Glutamatergic neuron (in vitro differentiated cells): ENCODE measurements at regions not wholly inside any gene's neighbourhood (a gene's known extent, or its start where the extent isn't known, plus 50 kb on each side); places are given as distances from the start of the nearest gene placed in this dataset.

Experiments
- DNase-seq: peaks from one replicate; pipeline ENCODE4 v3.0.0; 2022
- H3K27ac Mint-ChIP-seq: one replicate; pipeline ENCODE4 v1.8.0; 2020; ENCODE audit warnings: mild to moderate bottlenecking, mixed read lengths, inconsistent platforms; ENCODE audit not compliant: unreplicated experiment
- H3K27me3 Mint-ChIP-seq: one replicate; pipeline ENCODE4 v1.8.0; 2020; ENCODE audit warnings: mild to moderate bottlenecking, moderate library complexity, mixed read lengths, inconsistent platforms; ENCODE audit not compliant: unreplicated experiment
- H3K36me3 Mint-ChIP-seq: one replicate; pipeline ENCODE4 v1.8.0; 2020; ENCODE audit warnings: mild to moderate bottlenecking, mixed read lengths, inconsistent platforms; ENCODE audit not compliant: unreplicated experiment
- H3K4me1 Mint-ChIP-seq: one replicate; pipeline ENCODE4 v1.8.0; 2020; ENCODE audit warnings: mild to moderate bottlenecking, low read depth, mixed read lengths, inconsistent platforms; ENCODE audit not compliant: unreplicated experiment
- H3K4me3 Mint-ChIP-seq: one replicate; pipeline ENCODE4 v1.8.0; 2020; ENCODE audit warnings: mild to moderate bottlenecking, mixed read lengths, inconsistent platforms; ENCODE audit not compliant: unreplicated experiment
- H3K9me3 Mint-ChIP-seq: one replicate; pipeline ENCODE4 v1.8.0; 2020; ENCODE audit warnings: mild to moderate bottlenecking, moderate library complexity, mixed read lengths, inconsistent platforms; ENCODE audit not compliant: unreplicated experiment
- TF ChIP-seq, protein P1 (sequence below): fragments of 200-600 bp; sonication (generic); IDR thresholded peaks from one replicate; pipeline ENCODE4 v1.5.0; 2021; ENCODE audit not compliant: partially characterized antibody, unreplicated experiment

DNA sequence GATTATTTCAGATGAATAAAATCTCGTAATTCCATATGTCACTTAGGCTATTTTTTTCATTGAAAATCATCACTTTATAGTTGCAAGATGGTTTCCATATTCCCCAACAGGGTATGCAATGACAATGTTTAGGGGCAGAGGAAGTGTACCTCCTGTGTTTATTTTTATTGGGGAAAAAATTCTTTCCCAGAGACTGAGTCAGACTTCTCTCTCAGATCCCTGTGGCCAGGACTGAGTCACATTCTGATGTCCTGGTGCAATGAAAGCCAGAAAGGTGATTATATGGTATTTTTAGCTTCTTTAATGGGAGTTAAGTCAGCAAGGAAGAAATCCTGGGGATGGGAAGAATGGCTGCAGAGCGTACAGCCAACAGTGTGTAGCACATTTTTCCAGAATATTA, 196.9 kb upstream of the ALG10 start:
- TF ChIP-seq, protein P1, sequence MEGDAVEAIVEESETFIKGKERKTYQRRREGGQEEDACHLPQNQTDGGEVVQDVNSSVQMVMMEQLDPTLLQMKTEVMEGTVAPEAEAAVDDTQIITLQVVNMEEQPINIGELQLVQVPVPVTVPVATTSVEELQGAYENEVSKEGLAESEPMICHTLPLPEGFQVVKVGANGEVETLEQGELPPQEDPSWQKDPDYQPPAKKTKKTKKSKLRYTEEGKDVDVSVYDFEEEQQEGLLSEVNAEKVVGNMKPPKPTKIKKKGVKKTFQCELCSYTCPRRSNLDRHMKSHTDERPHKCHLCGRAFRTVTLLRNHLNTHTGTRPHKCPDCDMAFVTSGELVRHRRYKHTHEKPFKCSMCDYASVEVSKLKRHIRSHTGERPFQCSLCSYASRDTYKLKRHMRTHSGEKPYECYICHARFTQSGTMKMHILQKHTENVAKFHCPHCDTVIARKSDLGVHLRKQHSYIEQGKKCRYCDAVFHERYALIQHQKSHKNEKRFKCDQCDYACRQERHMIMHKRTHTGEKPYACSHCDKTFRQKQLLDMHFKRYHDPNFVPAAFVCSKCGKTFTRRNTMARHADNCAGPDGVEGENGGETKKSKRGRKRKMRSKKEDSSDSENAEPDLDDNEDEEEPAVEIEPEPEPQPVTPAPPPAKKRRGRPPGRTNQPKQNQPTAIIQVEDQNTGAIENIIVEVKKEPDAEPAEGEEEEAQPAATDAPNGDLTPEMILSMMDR = no peak
- no peak overlapping the region for H3K4me3 Mint-ChIP-seq
- no peaks in the 10 kb centered on the region for H3K27me3 Mint-ChIP-seq
- no peaks in the 10 kb centered on the region for H3K9me3 Mint-ChIP-seq
- H3K36me3 Mint-ChIP-seq = no peaks in the 10 kb centered on the region
- DNase-seq = no peak
- no peak overlapping the region for H3K27ac Mint-ChIP-seq
- no peaks in the 10 kb centered on the region for H3K4me1 Mint-ChIP-seq

DNA sequence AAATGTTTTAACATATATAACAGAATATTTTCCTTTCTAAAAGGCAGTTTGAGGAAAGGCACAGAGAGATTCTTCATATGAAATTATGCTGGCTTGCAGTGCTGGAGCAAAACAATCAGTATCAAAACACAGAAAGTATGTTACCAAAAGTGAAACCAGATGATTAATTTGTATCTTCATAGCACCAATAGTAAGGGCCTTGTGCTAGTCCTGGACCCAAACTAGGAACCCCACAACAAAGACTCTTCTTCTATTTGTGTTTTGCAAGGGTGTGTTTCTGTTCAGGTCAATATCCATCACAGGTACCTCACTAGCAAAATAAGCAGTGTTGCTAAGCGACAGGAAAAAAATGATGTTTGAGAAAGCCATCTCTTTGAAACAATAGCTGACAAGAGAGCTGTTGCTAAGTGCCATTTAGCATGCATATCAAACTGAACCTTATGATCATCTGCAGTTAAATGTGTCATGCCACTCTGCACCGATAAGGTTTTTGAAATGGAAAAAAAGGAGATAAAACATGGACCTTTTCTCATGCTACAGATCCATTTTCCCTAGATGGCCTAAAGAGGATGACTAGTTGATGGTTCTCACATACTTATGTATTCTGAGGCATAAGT, 196.2 kb upstream of the ALG10 start:
- Mint-ChIP-seq H3K4me1 (no peaks in the 10 kb centered on the region), H3K36me3 (no peaks in the 10 kb centered on the region), H3K4me3 (no peak overlapping the region), H3K27me3 (no peaks in the 10 kb centered on the region), H3K27ac (no peak overlapping the region), H3K9me3 (no peaks in the 10 kb centered on the region)
- TF ChIP-seq, protein P1 = no peak
- no peak for DNase-seq

DNA sequence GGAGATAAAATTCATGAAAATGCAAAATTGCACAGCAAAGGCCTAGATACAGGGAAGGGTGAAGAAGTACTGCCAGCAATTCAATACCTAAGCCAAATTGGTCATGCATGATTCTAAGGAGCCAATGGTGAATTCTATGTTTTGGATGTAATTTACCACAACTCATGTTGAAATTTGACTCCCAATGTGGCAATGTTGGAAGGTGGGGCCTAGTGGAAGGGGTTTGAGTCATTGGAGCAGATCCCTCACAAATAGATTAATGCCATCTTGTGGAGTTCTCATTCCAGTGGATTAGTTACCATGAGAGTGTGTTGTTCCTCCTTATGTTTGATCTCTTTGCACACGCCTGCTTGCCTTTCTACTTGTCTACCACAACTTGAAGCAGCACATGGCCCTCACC, 194.0 kb upstream of the ALG10 start:
- Mint-ChIP-seq H3K4me3 (no peak overlapping the region), H3K9me3 (no peaks in the 10 kb centered on the region), H3K27me3 (no peaks in the 10 kb centered on the region), H3K36me3 (no peaks in the 10 kb centered on the region), H3K27ac (no peak overlapping the region), H3K4me1 (no peaks in the 10 kb centered on the region)
- no peak for DNase-seq
- TF ChIP-seq, protein P1 = no peak

DNA sequence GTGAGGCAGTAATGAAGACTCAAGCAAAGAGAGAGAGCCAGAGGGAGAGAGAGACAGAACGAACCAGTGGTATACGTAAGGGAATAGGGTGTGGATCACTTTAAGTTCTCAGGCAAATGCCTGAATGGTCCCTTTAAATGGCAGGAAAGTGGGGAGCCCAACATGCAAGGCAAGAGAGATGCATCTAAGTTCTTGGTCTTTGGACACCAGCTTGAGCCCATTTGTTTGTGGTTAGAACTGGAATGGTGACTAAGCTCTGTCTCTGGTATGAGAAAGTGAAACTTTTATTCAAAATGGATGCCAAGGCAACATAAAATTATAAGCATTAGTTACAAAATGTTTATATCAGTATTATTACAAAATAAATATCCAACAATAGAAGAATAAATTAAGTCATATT, 192.2 kb upstream of the ALG10 start:
- no peaks in the 10 kb centered on the region for H3K4me1 Mint-ChIP-seq
- no peak for DNase-seq
- no peaks in the 10 kb centered on the region for H3K9me3 Mint-ChIP-seq
- H3K27me3 Mint-ChIP-seq = no peaks in the 10 kb centered on the region
- no peak overlapping the region for H3K4me3 Mint-ChIP-seq
- TF ChIP-seq, protein P1 = no peak
- no peak overlapping the region for H3K27ac Mint-ChIP-seq
- H3K36me3 Mint-ChIP-seq = no peaks in the 10 kb centered on the region

DNA sequence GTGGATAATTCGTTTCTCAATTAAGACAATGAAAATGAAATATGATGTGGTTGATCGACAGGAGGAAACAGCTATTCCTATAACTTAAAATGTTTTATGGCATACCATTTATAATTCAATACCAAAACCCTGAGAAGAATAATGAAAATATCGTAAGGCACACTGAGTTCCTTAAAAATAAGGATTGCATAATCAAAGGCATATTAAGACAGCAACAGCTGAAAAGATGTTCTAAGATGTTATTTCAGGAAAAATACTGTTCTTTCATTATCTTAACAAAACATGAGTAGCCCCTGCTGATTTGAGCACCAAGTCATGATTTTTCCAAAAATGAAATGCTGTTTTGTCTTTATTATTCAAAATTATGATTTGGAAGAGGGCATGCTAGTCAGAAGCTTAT, 189.4 kb upstream of the ALG10 start:
- H3K4me3 Mint-ChIP-seq = no peak overlapping the region
- no peaks in the 10 kb centered on the region for H3K36me3 Mint-ChIP-seq
- H3K9me3 Mint-ChIP-seq = no peaks in the 10 kb centered on the region
- H3K27ac Mint-ChIP-seq = no peak overlapping the region
- H3K27me3 Mint-ChIP-seq = peaks cover under 1% of the 10 kb centered on the region
- TF ChIP-seq, protein P1 = no peak
- H3K4me1 Mint-ChIP-seq = no peaks in the 10 kb centered on the region
- no peak for DNase-seq
